Spleen (tissue), 7 donors: ENCODE measurements at regions not wholly inside any gene's neighbourhood (a gene's known extent, or its start where the extent isn't known, plus 50 kb on each side); places are given as distances from the start of the nearest gene placed in this dataset.

ENCODE experiments used
- CTCF ChIP-seq, 11 experiments: fragments of 200-600 bp in 7 of 11; fragments of 450-650 bp in 4 of 11; sonication (generic) in 4 of 11; IDR thresholded peaks in 8 of 11; conservative IDR thresholded peaks in 3 of 11; 1 replicate in 7 of 11; 2 replicates in 4 of 11; pipeline versions ENCODE4 v1.4.0 to v1.8.0; 2016 to 2021; ENCODE audit warnings: antibody characterized with exemption in 11 of 11, inconsistent platforms in 4 of 11, mild to moderate bottlenecking in 1 of 11
- POLR2A ChIP-seq, 3 donors: fragments of 450-650 bp; IDR thresholded peaks; one replicate each; pipeline ENCODE4 v1.5.1; 2017; ENCODE audit warnings: antibody characterized with exemption in 3 of 3, mild to moderate bottlenecking in 1 of 3
- donor health status: DM: no; HTN: no; CAD: no; lungs with moderate emphysema.
- donor health status: DM: no; HTN: no; CAD: no.
- donor health status: DM: no; HTN: no; CAD: no.

DNA sequence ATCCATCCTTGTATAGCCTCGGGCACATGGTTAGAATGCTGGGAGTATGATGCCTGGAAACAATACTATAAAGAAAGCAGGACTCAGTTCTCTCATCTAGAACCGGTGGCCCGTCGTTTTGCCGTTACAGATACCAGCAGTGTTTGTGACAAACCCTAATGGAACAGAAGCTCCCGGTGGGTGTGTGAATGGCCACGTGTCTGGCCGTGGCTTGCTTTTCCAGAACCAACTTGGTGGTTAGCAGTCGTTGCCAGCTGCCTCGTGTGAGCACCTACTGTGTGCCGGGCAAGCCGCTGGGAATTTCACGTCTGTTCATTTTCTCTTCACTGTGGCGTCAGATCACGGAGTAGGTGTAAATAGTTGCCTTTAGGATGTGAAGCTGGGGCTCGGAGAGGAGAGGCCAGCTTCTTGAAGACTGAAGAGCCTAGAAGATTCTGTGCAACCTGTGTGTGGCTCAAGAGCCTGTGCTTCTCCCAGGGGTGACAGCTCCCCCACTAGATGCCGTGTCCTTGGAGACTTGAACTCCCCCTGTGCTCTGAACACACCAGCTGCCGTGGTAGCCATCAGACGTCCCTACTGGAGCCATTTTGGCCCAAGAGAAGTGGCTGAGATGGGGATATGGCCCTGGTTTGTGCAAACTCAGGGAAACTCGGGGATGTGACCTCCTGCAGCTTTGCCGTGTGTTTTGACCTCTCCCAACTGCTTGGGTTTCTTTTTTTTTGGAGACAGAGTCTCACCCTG is 57.5 kb upstream of the PPARA start:
- no peak for TF ChIP-seq CTCF (IDR thresholded peaks at IDR 0.05 in 8 of 11, conservative IDR thresholded peaks at IDR 0.05 in 3 of 11)
- TF ChIP-seq POLR2A (IDR thresholded peaks at IDR 0.05) = no peak
